ENCODE measurements at regions not wholly inside any gene's neighbourhood (a gene's known extent, or its start where the extent isn't known, plus 50 kb on each side); places are given as distances from the start of the nearest gene placed in this dataset.
"Not testable (repeated sequence)": the region's sequence is repeated elsewhere in the genome, so short reads cannot be mapped to it uniquely, and the experiment has no call there.

DNA sequence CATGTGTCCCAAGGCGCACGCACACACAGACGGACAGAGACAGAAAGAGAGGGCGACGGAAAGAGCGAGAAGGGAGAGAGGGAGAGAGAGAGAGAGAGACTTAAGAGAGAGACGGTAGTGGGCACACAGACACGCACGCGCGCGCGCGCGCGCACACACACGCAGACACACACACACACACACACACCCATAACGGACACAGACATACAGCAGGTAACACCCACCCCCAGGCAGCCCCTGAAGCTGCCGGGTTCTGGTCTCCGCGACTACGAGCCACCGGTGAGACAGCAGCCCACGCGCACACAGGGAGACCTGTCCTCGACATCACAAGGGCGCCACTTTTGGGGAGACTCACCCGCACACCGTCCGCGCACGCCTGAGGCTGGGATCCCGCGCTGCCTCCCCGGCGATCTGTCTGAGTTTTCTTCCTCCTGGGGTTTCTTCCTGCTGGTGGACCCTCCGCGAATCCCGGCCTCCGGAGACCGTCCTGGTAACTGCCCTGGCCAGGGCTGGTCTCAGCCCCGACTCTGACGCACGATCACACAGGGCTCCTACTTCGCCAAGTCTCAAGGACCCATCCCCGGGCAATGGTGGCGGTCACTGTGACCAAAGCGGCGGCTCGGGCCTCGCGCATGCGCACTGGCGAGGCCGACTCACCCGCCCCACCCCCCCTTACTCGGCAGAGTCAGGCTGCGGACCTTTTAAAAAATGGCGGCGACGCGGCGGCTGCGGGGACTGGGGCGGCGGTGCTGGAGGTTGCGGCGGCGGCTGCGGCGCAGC is 750.7 kb downstream of the SPATA31A1 start:
- TF ChIP-seq CTBP1 (IDR thresholded peaks at IDR 0.05; ENCODE audit: borderline replicate concordance); ZNF224 (CRISPR knock-in tag; IDR thresholded peaks at IDR 0.05); SMARCA5 (IDR thresholded peaks at IDR 0.05): not testable (repeated sequence)
- TF ChIP-seq, protein P1, sequence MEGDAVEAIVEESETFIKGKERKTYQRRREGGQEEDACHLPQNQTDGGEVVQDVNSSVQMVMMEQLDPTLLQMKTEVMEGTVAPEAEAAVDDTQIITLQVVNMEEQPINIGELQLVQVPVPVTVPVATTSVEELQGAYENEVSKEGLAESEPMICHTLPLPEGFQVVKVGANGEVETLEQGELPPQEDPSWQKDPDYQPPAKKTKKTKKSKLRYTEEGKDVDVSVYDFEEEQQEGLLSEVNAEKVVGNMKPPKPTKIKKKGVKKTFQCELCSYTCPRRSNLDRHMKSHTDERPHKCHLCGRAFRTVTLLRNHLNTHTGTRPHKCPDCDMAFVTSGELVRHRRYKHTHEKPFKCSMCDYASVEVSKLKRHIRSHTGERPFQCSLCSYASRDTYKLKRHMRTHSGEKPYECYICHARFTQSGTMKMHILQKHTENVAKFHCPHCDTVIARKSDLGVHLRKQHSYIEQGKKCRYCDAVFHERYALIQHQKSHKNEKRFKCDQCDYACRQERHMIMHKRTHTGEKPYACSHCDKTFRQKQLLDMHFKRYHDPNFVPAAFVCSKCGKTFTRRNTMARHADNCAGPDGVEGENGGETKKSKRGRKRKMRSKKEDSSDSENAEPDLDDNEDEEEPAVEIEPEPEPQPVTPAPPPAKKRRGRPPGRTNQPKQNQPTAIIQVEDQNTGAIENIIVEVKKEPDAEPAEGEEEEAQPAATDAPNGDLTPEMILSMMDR (IDR thresholded peaks at IDR 0.05 in 2 of 3, conservative IDR thresholded peaks at IDR 0.05 in 1 of 3; ENCODE audit: insufficient read depth in 2 of 3, low read depth in 1 of 3, low read length in 3 of 3), result not testable (repeated sequence)

Data from K562 (cell line).